SK-N-SH (cell line): ENCODE measurements at regions not wholly inside any gene's neighbourhood (a gene's known extent, or its start where the extent isn't known, plus 50 kb on each side); places are given as distances from the start of the nearest gene placed in this dataset.
"Not testable (repeated sequence)": the region's sequence is repeated elsewhere in the genome, so short reads cannot be mapped to it uniquely, and the experiment has no call there.

ENCODE experiments used
- CTCF ChIA-PET: fragments of 300-600, 350-600 bp; formaldehyde crosslinking; extraction: SDS; loops from one replicate; lab custom pipeline; 2021; lab: Yijun Ruan, JAX
- POLR2A ChIA-PET: fragments of 350-600 bp; sonication (Branson Sonifier 250); formaldehyde crosslinking; extraction: SDS; loops from one replicate; lab custom pipeline; 2020; ENCODE audit warnings: antibody characterized with exemption, inconsistent platforms; lab: Yijun Ruan, JAX
- DNase-seq: peaks from one replicate; pipeline ENCODE4 v3.0.0; 2012
- H2AFZ ChIP-seq: fragments of 200-600 bp; sonication (generic); 2 replicates; pipeline ENCODE4 v1.8.1; 2016; ENCODE audit warnings: antibody characterized with exemption, mild to moderate bottlenecking, low read depth
- H3F3A ChIP-seq: fragments of 200-600 bp; sonication (generic); replicated peaks from 2 replicates; pipeline ENCODE3; 2016; ENCODE audit warnings: antibody characterized with exemption, mild to moderate bottlenecking; ENCODE audit not compliant: insufficient read depth
- H3K27ac ChIP-seq, 2 experiments: fragments of 200-500 bp in 1 of 2; fragments of 200-600 bp in 1 of 2; sonication (Bioruptor generic) in 1 of 2; sonication (generic), shearing (Covaris generic) in 1 of 2; 2 replicates each; pipeline versions ENCODE4 v1.5.1 to v1.6.1; 2014 to 2016; ENCODE audit warnings: low read depth in 2 of 2, inconsistent platforms in 1 of 2, low read length in 1 of 2, mild to moderate bottlenecking in 1 of 2, mixed read lengths in 1 of 2
- H3K27me3 ChIP-seq: fragments of 200-600 bp; sonication (generic), shearing (Covaris generic); 2 replicates; pipeline ENCODE4 v1.6.1; 2016; ENCODE audit warnings: mixed run types; ENCODE audit not compliant: insufficient read depth
- H3K36me3 ChIP-seq, 2 experiments: fragments of 200-500 bp in 1 of 2; fragments of 200-600 bp in 1 of 2; sonication (Bioruptor generic) in 1 of 2; sonication (generic) in 1 of 2; replicated peaks in 1 of 2; 2 replicates each; pipeline versions ENCODE3 to v1.5.1; 2014 to 2016; ENCODE audit warnings: low read length in 1 of 2, mild to moderate bottlenecking in 1 of 2; ENCODE audit not compliant: insufficient read depth in 2 of 2, control insufficient read depth in 1 of 2
- H3K4me1 ChIP-seq, 2 experiments: fragments of 200-500 bp in 1 of 2; fragments of 200-600 bp in 1 of 2; sonication (Bioruptor generic) in 1 of 2; sonication (generic), shearing (Covaris generic) in 1 of 2; 2 replicates each; pipeline versions ENCODE4 v1.5.1 to v1.6.1; 2014 to 2016; ENCODE audit warnings: low read depth in 1 of 2, low read length in 1 of 2, mixed run types in 1 of 2; ENCODE audit not compliant: insufficient read depth in 2 of 2, control insufficient read depth in 1 of 2
- H3K4me2 ChIP-seq: fragments of 200-600 bp; sonication (generic), shearing (Covaris generic); 2 replicates; pipeline ENCODE4 v1.6.1; 2017; ENCODE audit warnings: mixed run types
- H3K4me3 ChIP-seq, 2 experiments: fragments of 200-500 bp in 1 of 2; fragments of 200-600 bp in 1 of 2; sonication (Bioruptor generic) in 1 of 2; sonication (generic), shearing (Covaris generic) in 1 of 2; 2 replicates each; pipeline versions ENCODE4 v1.5.1 to v1.8.1; 2014 to 2016; ENCODE audit warnings: low read depth in 2 of 2, inconsistent platforms in 1 of 2, low read length in 1 of 2, mild to moderate bottlenecking in 1 of 2, mixed read lengths in 1 of 2, moderate library complexity in 1 of 2
- H3K79me2 ChIP-seq: fragments of 200-600 bp; sonication (generic); 2 replicates; pipeline ENCODE4 v1.8.1; 2017; ENCODE audit warnings: mild to moderate bottlenecking; ENCODE audit not compliant: insufficient read depth
- H3K9ac ChIP-seq: fragments of 200-600 bp; sonication (generic); 2 replicates; pipeline ENCODE4 v1.6.1; 2017; ENCODE audit warnings: mixed run types
- H3K9me2 ChIP-seq: fragments of 200-600 bp; sonication (generic); 2 replicates; pipeline ENCODE4 v1.6.1; 2017; ENCODE audit warnings: mixed run types
- H3K9me3 ChIP-seq: fragments of 200-600 bp; sonication (generic); 2 replicates; pipeline ENCODE4 v1.6.1; 2017; ENCODE audit warnings: mixed run types, mild to moderate bottlenecking, moderate library complexity
- H4K20me1 ChIP-seq: fragments of 200-600 bp; sonication (generic); 2 replicates; pipeline ENCODE4 v1.6.1; 2017; ENCODE audit warnings: mild to moderate bottlenecking, mixed run types; ENCODE audit not compliant: insufficient read depth
- ELF1 ChIP-seq: IDR thresholded peaks from 2 replicates; pipeline ENCODE4 v1.4.0; 2012
- EP300 ChIP-seq, 2 experiments: IDR thresholded peaks; 2 replicates each; pipeline versions ENCODE4 v1.4.0 to v1.6.1; 2012; ENCODE audit warnings: borderline replicate concordance in 1 of 2, low read depth in 1 of 2, low read length in 1 of 2
- FOSL2 ChIP-seq: IDR thresholded peaks from 2 replicates; pipeline ENCODE4 v1.4.0; 2012; ENCODE audit warnings: low read depth, mild to moderate bottlenecking, moderate library complexity, borderline replicate concordance
- MAX ChIP-seq: IDR thresholded peaks from 2 replicates; pipeline ENCODE4 v1.4.0; 2012; ENCODE audit warnings: low read depth
- POLR2AphosphoS5 ChIP-seq: IDR thresholded peaks from 2 replicates; pipeline ENCODE4 v1.6.1; 2012; ENCODE audit warnings: low read depth, low read length
- RAD21 ChIP-seq: IDR thresholded peaks from 2 replicates; pipeline ENCODE4 v1.6.1; 2012; ENCODE audit warnings: mild to moderate bottlenecking, low read length
- RCOR1 ChIP-seq: fragments of 150-350 bp; IDR thresholded peaks from 2 replicates; pipeline ENCODE4 v1.6.1; 2017; ENCODE audit warnings: antibody characterized with exemption, low read length
- RXRA ChIP-seq: IDR thresholded peaks from 2 replicates; pipeline ENCODE4 v1.4.0; 2012; ENCODE audit warnings: low read depth, mild to moderate bottlenecking, borderline replicate concordance
- SIN3A ChIP-seq: IDR thresholded peaks from 2 replicates; pipeline ENCODE4 v1.6.1; 2012; ENCODE audit warnings: low read depth, mild to moderate bottlenecking, low read length, moderate library complexity, borderline replicate concordance
- USF2 ChIP-seq: fragments of 150-350 bp; IDR thresholded peaks from 2 replicates; pipeline ENCODE4 v1.6.1; 2017; ENCODE audit warnings: antibody characterized with exemption, low read length, low read depth, borderline replicate concordance
- WGBS: methylation state at CpG from one replicate; pipeline ENCODE4 v1.1.6; 2017; ENCODE audit warnings: low lambda C conversion rate; 5-methylcytosine and 5-hydroxymethylcytosine counted together

- H3K79me2 ChIP-seq: no peaks in the 10 kb centered on the region
- no peak overlapping the region for H3K9ac ChIP-seq
- no peak for TF ChIP-seq RXRA
- no peak for TF ChIP-seq RCOR1
- no peak for TF ChIP-seq ELF1
- no peak for TF ChIP-seq FOSL2
- no peak for TF ChIP-seq POLR2AphosphoS5
- TF ChIP-seq USF2: no peak
- TF ChIP-seq SIN3A: no peak
- no peak for TF ChIP-seq EP300 (IDR thresholded peaks at IDR 0.05; ENCODE audit: borderline replicate concordance in 1 of 2, low read depth in 1 of 2, low read length in 1 of 2)
- no peak for TF ChIP-seq MAX
- no peak for TF ChIP-seq RAD21
- H3K27me3 ChIP-seq: no peaks in the 10 kb centered on the region
- H3K9me3 ChIP-seq: no peaks in the 10 kb centered on the region
- ChIA-PET POLR2A (no interaction called here), CTCF (interaction anchor here (0.6 to 1.0 kb wide), 2 partner anchors 15 to 349 kb away, joined by 3 read pairs; no protein-coding TSS in a partner anchor)
- H4K20me1 ChIP-seq: no peaks in the 10 kb centered on the region
- H3K4me2 ChIP-seq: no peak overlapping the region
- no peaks in the 10 kb centered on the region for H3K9me2 ChIP-seq
- DNase-seq: no peak
- no peak overlapping the region for H3K27ac ChIP-seq
- H3F3A ChIP-seq: no peaks in the 10 kb centered on the region
- H3K4me1 ChIP-seq: no peaks in the 10 kb centered on the region
- no peaks in the 10 kb centered on the region for H3K36me3 ChIP-seq
- no peak overlapping the region for H2AFZ ChIP-seq
- no peak overlapping the region for H3K4me3 ChIP-seq
- WGBS: 0% methylated on average over 1 of the region's 1 CpG
These were observed 188.7 kb downstream of the PYDC2 start for GRCh38 chr3:191649626-191650025.

- POLR2A ChIA-PET, H3F3A ChIP-seq: not testable (repeated sequence)
These were observed 197.9 kb downstream of the PYDC2 start for GRCh38 chr3:191658781-191659419.

GRCh38 chr3:191662150-191662549 is 201.2 kb downstream of the PYDC2 start:
- 0% methylated on average over 1 of the region's 5 CpGs for WGBS
- H4K20me1 ChIP-seq, POLR2A ChIA-PET, H3K4me1 ChIP-seq, H3F3A ChIP-seq, H3K27ac ChIP-seq, H2AFZ ChIP-seq, H3K9me3 ChIP-seq, H3K9ac ChIP-seq, H3K4me3 ChIP-seq, H3K27me3 ChIP-seq, H3K36me3 ChIP-seq, H3K9me2 ChIP-seq, H3K79me2 ChIP-seq, H3K4me2 ChIP-seq, DNase-seq: not testable (repeated sequence)
- CTCF ChIA-PET: interaction anchor here (0.6 kb wide), 1 partner anchor 88 kb away, joined by 5 read pairs; no protein-coding TSS in a partner anchor

More at GRCh38 chr3:191658781-191659419, 197.9 kb downstream of the PYDC2 start:
- H3K27me3 ChIP-seq, H4K20me1 ChIP-seq, H3K4me3 ChIP-seq, H3K9me3 ChIP-seq, H3K9me2 ChIP-seq, H3K79me2 ChIP-seq, H3K4me2 ChIP-seq, DNase-seq, H3K9ac ChIP-seq, H3K36me3 ChIP-seq, H2AFZ ChIP-seq, H3K27ac ChIP-seq, H3K4me1 ChIP-seq, CTCF ChIA-PET: not testable (repeated sequence)
- 30% methylated on average over 15 of the region's 18 CpGs for WGBS
